GM19025 (cell line): ENCODE measurements at regions not wholly inside any gene's neighbourhood (a gene's known extent, or its start where the extent isn't known, plus 50 kb on each side); places are given as distances from the start of the nearest gene placed in this dataset.

ENCODE experiments used
- ATAC-seq: cut with Tn5 transposase; IDR thresholded peaks from one replicate; pipeline ENCODE4 v1.9.1; 2021; ENCODE audit warnings: mild to moderate bottlenecking, low read depth, moderate library complexity; ENCODE audit not compliant: unreplicated experiment

DNA sequence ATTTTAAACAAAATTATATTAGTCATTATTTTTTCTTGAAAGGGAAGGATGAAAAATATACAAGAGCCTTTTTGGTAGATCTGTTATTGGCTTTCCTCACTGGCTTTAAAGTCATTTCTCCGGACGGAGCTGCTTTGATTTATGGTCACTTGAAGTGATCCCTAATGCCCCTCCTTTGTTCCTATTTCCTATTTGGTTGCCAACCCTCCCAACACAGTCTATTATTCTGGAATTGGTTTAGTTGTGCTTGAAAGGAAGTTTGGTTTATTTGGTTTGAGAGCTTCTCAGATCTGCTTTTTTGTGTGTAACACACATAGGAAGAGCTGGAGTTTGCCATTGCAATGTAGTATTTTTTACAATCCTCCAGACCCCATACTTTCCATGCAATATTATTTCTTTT, 347.9 kb downstream of the RFPL4B start:
- no peak for ATAC-seq

DNA sequence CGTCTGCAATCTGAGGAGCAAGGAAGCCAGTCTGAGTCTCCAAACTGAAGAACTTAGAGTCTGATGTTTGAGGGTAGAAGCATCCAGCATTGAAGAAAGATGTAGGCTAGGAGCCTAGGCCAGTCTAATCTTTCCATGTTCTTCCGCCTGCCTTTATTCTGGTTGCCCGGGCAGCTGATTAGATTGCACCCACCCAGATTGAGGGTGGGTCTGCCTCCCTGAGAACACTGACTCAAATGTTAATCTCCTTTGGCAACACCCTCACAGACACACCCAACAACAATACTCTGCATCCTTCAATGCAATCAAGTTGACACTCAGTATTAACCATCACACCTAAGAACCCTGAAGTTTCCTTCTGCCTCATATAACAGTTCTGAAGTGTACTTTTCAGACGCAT, 350.1 kb downstream of the RFPL4B start:
- no peak for ATAC-seq

DNA sequence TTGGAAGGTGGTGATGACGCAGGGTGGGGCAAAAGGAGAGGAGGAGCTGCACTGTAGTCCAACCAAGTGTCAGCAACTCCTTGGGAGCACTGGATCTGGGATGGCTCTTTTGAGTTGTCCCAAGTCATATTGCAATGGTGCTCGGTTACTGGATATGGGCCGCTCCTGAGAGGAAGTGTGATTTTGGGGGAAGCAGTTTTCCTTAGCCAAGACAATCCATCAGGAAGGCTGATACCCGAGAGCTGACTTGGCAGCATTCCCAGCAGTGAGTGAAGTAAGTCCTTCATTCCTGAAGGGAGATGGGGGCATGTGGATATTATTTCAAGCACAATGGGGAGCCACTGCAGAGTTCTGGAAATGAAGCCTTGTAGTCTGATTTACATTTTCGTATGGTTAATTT, 354.1 kb downstream of the RFPL4B start:
- ATAC-seq, result no peak

DNA sequence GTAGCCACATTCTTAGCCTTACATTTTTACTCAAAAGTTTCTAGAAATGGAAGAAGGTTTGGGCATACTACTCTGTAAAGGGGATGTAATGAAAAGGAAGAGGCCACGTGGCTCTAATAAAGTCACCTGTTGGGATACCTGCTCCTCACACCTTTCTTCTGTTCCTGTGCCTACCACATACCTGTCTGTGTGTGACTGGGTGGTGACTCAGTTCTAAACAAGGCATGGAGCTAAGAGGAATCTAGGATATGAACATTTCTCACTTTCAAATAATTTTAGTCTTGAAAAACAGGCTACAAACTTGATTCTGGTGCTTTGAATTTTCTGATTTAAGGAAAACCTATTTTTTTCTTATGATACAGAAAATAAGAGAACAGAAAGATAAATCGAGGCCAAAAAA, 363.6 kb downstream of the RFPL4B start:
- no peak for ATAC-seq

DNA sequence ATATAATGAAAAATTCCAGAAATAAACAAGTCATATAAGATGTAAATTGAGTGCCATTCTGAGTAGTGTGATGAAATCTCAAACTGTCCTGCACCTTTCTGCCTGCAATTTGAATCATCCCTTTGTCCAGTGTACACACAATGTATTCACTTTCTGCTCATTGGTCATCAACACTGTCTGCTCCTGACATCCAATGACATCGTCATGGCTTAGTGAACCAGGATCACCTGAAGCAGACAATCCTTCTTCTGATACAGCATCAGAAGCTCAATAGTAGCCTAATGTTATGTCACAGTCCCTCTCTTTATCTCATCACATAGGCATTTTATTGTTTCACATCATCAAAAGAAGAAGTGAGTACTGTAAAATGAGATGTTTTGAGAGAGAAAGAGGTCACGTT, 366.3 kb downstream of the RFPL4B start:
- ATAC-seq, result no peak

DNA sequence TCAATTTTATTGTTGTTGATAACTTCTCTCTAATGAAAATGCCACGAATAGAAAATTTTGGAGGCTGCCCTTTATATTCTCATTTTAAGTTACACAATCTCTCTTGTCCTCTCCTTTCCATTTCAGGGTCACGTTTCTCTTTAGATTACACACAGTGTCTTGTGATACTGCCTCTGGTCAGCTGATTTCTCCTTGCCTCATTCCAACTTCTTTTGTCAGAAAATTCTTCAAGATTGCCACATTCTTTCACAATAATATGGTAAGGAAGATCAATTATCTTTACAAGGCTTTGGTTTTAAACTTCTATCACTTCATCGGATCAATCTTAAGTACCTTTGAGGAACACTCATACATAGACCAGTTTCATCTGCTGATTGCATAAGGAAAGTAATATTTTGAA, 370.3 kb downstream of the RFPL4B start:
- no peak for ATAC-seq

DNA sequence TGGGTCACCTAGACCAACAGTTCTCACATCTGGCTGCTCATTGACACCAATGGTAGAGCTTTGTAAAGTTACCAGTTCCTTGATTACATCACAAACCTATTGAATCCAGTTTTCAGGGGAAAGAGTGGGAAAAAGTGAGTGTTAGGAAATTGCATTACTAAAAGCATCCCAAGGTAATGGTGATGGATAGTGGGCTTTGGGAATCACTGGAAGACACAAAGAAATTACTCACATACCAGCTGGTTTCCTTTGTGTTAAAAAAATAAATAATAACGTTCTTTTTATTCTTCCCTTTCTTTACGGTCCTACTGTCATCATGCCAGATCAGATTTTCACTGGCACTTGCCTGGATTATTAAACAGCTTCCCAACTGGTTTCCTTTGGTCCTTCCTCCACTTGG, 370.7 kb downstream of the RFPL4B start:
- ATAC-seq, result no peak

DNA sequence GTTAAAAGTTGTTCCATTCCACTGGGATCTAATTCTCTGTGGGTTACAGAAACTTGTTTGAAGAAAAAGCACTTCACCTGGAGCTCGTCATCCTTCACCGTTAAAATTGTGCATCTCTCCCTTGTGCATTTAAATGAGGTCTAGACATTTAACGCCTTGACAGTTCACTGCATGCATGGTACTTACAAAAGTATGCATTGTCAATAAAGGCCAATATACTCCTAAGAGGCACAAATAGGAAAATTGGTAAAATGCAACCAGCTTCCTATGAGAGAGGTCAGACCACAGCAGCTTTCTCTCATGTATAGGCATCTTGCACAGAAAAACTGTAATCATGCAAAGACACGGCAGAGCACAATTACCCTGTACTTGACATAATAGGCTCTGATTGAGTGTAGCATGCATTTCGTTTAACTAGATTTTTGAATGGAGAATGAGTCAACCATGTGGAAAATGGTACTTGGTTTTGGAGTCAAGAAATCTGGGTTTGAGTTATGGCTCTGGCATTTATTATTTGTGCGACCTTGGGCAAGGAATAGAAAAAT, 378.5 kb downstream of the RFPL4B start:
- ATAC-seq, result no peak

DNA sequence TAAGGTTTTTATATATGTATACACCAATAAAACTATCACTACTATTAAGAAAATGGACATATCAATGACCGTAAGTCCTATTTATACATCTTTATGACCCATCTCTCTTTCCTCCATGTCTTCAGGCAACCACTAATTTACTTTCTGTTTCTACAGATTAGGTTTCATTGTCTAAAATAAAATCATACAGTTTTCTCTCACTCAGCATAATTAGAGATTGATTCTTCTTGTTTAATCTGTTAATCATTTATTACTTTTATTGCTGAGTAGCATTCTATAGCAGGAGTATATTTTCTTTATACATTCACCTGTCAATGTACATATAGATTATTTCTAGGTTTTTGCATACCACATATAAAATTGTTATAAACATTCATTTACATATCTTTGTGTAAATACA, 388.0 kb downstream of the RFPL4B start:
- no peak for ATAC-seq

DNA sequence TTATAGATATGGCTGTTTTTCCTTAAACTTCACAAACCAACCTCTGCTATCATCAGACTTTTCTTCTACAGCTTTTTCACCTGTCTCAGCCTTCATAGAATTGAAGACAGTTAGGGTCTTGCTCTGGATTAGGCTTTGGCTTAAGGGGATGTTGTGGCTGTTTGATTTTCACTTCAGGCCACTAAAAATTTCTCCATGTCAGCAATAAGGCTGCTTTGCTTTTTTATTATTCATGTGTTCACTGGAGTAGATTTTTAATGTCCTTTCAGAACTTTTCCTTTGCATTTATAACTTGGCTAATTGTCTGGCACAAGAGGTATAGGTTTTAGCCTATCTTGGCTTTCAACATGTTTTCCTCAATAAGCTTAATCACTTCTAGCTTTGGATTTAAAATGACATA, 392.6 kb downstream of the RFPL4B start:
- ATAC-seq, result no peak

DNA sequence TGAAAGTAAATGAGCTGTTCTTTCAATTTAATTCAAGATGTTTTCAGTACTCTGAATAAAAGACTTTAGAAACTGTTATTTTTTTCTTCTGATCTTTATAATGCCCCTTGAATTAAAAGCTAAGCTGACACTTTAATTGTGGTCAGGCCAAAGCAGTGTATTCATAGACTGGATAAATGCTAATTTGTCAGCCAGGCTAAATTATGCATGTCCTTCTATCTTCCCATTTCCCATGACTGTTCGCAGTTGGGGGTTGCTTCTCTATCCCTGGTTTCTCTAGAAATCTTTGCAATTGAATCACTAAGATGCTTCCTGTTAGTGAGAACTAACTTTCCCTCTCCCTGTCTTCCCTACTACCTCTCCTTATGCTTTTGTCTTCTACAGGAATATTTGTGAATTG, 396.2 kb downstream of the RFPL4B start:
- ATAC-seq, result no peak

DNA sequence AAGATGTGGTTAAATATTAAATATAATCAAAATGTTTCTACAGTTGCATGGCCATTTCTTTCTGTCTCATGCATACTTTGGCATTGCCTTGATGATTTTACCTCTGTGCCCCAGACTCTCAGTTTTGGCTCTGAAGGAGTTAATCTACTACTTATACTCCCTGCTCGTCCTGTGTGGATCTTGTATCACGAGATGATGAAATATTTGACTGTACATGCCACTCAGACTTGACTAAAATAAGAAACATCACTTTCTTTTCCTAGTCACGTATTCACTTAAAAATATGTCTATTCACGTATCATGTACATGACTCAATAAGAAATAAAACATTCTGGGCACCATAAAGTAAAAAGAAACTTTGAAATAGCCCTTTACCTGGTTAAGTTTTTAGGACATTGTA, 397.7 kb downstream of the RFPL4B start:
- ATAC-seq, result no peak

DNA sequence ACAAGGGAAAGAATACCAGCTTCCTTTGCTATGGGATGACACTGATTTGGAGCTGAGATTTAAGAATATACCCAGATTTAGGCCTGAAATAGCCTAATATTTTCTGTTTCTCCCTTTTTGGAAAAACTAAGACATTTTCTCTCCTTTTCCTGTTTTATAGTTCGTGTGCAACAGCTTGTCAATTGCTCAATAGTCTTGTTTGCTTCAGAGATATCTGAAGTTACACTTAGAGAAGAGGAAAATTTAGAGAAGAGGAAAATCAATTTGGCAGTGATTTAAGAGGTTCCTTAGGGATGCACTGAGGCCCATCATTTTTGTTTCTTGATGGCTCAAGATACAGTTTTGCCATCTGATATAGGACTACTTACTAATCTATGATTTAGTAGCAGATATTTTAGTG, 398.6 kb downstream of the RFPL4B start:
- no peak for ATAC-seq

DNA sequence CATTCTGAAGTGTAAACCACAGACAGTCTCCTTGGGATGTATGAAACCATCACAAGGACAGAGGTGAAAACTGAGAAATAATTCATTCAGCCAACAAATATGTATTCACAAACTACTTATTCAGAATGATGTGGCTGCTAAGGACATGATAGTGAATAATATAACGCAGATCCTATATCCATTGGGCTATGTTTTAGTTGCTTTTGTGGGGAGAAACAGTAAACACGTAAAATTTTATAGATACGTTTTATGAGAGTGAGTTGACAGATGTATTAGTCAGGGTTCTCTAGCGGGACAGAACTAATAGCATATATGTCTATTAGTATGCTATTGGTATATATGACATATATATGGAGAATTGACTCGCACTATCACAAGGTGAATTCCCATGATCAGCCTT, 402.5 kb downstream of the RFPL4B start:
- no peak for ATAC-seq

DNA sequence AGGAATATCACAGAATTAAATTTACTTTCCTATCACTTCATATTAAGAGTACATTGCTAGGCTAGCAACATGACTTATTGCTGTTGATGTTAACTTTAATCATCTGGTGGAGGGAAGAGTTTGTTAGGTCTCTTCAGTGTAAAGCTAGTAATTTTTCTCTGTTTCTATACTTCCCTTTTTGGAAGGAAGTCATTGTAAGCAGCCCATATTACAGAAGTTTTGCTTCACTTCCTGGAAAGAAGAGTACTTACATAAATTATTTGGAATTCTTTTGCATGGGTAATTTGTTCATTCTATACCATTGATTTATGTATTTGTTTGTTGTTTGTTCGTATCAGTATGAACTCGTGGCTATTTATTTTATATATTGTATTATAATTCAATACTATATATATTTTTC, 405.2 kb downstream of the RFPL4B start:
- no peak for ATAC-seq

DNA sequence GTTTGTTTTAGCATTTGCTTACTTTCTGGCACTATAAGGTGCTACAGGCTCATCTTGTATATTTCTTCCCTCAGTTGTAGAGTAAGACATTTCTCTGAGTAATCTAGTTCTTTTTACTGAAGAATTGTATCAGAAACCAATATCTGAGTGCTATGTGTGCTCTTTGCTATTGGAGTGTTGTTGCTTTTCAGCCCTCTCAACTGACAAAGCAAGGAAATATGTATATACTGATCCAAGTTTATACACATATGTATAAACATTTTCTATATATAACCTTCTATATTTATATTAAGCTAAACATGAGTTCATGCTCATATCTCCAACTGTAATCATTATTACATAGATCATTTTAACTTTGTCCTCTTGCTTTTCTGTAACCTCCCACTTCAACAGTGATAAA, 405.7 kb downstream of the RFPL4B start:
- ATAC-seq, result no peak

DNA sequence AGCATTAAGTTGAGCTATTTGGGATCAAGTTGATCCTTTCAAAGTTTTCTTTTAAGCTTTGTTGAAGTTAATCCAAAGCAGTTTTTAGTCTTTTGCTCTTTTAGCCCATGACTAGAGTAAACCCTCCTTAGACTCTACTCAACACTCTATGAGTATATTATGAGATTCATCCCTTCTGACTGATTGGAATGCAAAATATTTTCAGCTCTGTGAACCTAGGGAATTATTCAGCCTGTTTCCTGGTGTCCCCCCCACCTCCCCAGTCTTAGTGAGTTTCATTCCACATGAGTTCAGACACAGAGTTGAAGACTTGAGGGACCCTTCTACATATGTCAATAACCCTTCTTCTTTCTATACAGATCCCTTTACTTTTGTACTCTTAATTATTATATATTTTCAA, 413.7 kb downstream of the RFPL4B start:
- no peak for ATAC-seq

DNA sequence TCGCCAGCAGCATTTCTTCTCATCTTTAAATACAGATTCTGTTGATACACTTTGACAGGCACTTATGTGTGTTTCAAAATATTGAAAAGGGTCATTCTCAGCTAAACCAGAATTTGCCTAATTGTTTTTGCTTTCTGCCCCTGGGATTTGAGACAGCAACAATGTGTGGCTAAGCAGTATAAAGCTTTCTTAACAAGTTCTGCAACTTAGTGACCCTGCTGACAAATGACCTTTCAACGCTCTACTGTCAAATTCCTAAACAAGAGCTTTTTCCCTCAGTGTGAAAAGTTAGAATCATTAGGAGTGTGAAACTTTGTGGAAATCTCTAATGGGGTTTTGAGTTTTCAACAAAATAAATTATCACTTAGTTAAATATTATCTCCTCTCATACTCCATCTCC, 414.6 kb downstream of the RFPL4B start:
- ATAC-seq, result no peak

DNA sequence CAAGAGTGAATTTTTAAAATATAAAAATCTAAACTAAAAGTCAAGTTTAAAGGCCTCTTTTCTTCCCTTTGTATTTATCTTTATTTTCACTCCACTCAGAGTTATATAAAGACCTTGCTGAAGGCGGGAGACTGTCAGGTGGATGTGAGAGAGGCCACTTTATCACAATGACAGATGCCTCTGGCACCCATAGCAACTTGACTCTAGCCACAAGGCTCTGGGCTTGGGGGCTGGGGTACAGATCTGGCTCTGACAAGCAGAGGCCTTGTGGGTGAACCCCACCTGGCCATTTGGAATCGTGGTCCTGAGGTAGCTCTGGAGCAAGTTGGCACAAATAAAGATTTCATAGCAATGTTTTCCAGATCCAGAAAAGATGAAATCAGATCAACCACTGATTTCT, 417.2 kb downstream of the RFPL4B start:
- ATAC-seq, result no peak

DNA sequence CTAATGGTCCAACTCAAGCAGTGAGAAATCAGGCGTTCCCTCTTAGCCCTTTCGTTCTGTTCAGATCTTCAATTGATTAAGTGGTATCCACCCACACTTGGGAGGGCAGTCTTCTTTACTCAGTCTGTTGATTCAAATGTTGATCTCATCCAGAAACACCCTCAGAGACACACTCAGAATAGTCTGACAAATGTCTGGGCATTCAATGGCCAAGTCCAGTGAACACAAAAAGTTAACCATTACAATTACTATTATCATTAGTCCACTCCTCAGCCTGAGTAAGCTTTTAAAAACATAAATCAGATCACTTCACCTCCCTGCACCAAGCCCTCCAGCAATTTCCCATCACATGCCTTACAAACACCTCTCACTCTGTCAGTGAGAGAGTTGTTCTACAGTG, 423.2 kb downstream of the RFPL4B start:
- no peak for ATAC-seq

DNA sequence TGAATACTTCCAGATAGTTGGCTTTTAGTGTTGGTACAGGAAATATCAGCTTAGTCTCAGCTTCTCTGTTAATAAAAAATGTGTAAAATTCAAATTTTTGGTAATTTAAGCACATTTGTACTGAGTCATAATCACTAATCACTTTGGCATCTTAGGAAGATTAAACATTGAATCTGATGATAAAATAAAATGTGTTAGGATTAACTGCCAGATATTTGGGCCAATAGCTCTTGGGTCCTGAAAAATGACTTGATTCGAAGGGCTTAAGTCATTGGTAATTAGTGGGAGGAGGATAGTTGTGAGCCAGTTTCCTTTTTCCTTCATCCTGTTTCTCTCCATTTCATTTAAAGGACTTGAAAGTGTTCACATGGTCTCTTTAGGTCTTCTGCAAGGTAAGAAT, 426.1 kb downstream of the RFPL4B start:
- ATAC-seq, result no peak

DNA sequence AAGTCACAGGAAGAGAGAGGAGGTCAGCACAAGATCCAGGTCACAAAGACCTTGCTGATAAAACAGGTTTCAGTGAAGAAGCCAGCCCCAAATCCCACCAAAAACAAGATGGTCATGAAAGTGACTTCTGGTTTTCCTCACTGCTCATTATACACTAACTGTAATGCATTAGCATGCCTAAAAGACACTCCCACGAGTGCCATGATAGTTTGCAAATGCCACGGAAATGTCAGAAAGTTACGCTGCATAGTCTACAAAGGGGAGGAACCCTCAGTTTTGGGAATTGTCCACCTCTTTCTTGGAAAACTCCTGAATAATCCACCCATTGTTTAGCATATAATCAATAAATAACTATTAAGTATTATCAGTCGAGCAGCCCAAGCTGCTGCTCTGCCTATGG, 427.2 kb downstream of the RFPL4B start:
- ATAC-seq, result no peak

DNA sequence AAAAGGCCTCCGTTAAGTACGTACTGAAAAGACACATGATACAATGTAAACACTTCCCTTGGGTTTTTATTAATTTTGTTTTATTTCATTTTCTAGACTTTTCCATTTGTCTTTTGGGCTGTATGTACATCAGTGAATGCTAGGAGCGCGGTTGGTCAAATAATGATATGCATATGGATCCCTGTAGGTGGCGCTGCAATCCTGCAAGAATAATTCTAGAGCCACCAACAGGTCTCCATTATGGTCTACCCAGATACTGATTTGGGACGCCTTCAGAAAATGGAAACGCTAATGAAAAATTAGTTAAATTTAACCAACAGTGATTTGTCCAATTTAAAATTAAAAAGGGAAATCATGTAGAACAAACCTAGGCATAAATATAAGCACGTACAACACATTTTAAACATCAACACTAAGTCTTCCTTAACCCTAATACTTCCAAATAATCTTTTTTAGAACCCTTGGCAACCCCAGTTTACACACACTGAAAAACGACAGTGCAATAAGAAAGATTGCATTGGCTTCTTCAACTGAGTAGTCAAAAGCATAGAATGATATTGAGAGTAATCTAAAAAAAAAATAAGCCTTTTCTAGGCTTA, 433.5 kb downstream of the RFPL4B start:
- peak; percentile 77 for ATAC-seq
